Astrocyte of the spinal cord (primary cell): ENCODE measurements at regions not wholly inside any gene's neighbourhood (a gene's known extent, or its start where the extent isn't known, plus 50 kb on each side); places are given as distances from the start of the nearest gene placed in this dataset.

Source experiments
- DNase-seq: peaks from one replicate; pipeline ENCODE4 v3.0.0; 2011; ENCODE audit warnings: low read depth, low spot score
- H3K4me3 ChIP-seq: 2 replicates; pipeline ENCODE4 v1.5.1; 2011; ENCODE audit warnings: low read depth, mild to moderate bottlenecking, low read length, moderate library complexity
- in situ Hi-C: cut with HindIII; loops from 2 replicates; pipeline ENCODE4 v1.10.0; 2017; ENCODE audit warnings: low sequenced_read_pairs
- TF ChIP-seq, protein P1 (sequence below): IDR thresholded peaks from 2 replicates; pipeline ENCODE4 v1.5.1; 2012; ENCODE audit warnings: low read depth, mild to moderate bottlenecking, low read length, inconsistent platforms

DNA sequence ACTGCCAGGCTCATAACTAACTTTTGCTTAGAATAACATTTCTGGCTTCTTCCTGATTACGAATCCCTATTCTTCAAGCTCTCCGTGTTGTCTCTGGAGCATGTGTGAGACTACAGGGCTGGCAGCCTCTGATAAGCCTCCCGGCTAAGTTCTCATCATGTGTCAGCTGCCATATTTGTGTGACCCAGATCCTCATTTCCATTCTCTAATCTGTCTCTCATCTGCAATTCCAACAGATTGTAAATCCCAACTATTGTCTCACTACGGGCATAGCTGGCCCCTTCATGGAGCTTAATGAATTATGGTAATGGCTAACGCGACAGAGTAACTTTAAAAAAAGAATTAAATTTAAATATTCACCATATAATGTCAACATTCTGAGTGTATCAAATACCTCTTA, 165.4 kb downstream of the CMPK2 start:
- no peak for DNase-seq
- in situ Hi-C loops = no loop called here
- H3K4me3 ChIP-seq = no peak overlapping the region
- TF ChIP-seq, protein P1, sequence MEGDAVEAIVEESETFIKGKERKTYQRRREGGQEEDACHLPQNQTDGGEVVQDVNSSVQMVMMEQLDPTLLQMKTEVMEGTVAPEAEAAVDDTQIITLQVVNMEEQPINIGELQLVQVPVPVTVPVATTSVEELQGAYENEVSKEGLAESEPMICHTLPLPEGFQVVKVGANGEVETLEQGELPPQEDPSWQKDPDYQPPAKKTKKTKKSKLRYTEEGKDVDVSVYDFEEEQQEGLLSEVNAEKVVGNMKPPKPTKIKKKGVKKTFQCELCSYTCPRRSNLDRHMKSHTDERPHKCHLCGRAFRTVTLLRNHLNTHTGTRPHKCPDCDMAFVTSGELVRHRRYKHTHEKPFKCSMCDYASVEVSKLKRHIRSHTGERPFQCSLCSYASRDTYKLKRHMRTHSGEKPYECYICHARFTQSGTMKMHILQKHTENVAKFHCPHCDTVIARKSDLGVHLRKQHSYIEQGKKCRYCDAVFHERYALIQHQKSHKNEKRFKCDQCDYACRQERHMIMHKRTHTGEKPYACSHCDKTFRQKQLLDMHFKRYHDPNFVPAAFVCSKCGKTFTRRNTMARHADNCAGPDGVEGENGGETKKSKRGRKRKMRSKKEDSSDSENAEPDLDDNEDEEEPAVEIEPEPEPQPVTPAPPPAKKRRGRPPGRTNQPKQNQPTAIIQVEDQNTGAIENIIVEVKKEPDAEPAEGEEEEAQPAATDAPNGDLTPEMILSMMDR = no peak

DNA sequence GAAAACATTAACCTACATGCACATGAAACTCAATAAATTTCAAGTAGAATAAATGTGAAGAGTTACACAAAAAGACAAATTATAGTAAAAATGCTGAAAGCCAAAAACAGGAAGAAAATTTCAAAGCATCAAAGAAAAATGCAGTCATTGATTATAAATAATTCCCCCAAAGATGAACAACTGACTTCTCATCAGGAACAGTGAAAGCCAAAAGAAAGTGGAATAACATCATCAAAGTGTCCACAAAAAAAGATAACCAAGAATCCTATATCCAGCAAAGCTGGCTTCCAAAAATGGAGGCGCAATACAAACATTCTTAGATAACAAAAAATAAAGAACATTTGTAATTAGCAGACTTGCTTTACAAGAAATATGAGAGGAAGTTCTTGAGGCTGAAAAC, 161.6 kb downstream of the CMPK2 start:
- TF ChIP-seq, protein P1 = no peak
- in situ Hi-C loops = no loop called here
- no peak for DNase-seq
- H3K4me3 ChIP-seq = no peak overlapping the region

DNA sequence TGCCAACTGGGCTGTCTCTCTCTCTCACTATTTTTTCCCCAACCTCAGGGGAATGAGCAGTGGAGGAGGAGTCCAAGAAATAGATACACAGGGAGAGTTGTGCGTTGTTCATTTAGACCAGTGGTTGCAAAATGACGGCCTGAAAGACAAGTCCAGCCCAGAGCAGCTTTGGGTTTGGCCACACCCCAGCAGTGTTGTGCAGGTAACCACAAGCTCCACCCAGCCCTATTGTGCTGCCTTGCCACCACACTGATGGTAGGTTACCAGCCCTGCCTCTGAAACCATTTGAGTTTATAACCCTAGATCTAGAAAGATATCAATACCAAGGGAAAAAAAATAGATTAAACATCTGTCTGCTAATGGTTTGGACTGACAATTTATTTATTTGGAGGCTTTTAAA, 144.3 kb downstream of the CMPK2 start:
- TF ChIP-seq, protein P1 = no peak
- H3K4me3 ChIP-seq = no peak overlapping the region
- in situ Hi-C loops = no loop called here
- no peak for DNase-seq

DNA sequence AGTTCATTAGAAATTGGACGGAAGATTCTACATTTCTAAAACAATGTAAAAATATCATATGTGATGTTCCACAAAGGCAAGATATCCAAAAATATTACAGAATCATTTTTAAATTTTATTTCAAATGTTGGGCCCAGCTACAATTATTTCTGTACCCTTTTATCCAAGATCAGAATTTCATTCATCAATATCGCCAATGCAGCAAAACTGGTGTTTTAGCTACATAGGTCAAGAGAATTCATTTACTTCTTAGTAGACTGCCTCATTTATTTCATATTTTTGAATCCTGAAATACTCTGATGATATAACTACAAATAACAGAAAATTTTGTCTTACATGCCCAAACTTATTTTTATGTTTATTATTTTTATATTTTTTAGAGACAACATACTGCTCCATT, 143.1 kb downstream of the CMPK2 start:
- in situ Hi-C loops = no loop called here

DNA sequence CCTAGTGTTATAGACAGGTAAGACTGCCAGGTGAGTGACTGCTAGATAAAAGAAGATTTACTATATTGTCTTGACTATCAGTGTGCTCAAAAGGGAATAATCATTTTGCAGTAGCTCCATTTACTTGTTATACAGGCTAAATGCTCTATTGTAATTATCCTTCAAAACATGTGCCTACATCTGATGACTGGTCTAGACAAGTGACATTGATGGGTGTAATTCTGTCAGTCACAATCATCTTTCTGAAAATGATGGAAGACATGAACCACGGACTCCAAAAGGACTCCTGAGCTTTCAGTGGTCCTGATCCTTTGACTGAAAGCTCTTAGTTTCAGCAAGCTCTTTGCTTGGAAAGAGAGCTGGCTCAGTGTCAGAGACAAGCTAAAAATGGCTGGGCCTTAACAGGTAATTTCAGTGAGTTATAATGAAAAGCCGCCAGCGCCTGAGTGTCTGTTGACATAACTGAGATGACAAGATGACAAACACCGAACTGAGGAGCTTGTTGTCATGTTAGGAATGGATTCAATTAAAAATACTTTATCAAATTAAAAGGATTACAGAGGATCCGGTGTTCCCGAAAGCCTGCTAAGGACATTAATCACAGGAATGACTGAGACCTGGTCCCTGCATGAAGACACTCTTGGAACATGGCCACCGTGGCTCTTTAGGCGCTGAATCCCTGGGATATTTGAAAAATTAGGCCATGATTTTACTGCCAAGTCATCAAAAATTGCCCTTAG, 141.7 kb downstream of the CMPK2 start:
- in situ Hi-C loops = no loop called here
- H3K4me3 ChIP-seq = no peak overlapping the region
- TF ChIP-seq, protein P1 = no peak
- no peak for DNase-seq

More for the DNA sequence above, 143.1 kb downstream of the CMPK2 start:
- no peak for DNase-seq
- H3K4me3 ChIP-seq = no peak overlapping the region
- TF ChIP-seq, protein P1 = no peak

DNA sequence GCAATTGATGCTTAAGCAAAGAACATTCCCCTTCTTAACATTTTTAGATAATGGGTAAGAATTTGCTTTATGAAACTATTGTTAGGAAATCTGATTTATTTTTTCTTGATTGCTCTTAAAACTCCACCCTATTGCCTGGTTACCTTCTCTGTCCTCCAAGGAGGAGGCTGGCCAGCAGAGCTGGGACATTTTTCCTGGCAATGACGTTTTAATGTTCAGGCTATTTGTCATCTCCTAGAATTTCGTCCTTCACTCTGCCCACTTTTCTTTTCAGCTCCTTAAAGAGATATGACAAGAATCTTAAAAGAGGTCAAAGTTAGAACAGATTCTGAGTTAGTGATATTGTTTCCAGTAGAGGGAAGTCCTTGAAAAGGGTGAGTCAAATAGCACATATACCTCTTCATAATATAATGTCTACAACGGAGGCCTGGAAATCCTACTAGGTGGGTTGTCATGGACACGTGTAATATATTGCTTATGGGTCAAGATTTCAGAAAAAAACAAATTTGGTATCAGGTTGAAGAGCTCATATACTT, 141.0 kb downstream of the CMPK2 start:
- no peak overlapping the region for H3K4me3 ChIP-seq
- TF ChIP-seq, protein P1 = no peak
- no peak for DNase-seq
- in situ Hi-C loops = no loop called here
